CD8-positive, alpha-beta memory T cell (primary cell): ENCODE measurements at regions not wholly inside any gene's neighbourhood (a gene's known extent, or its start where the extent isn't known, plus 50 kb on each side); places are given as distances from the start of the nearest gene placed in this dataset.

Source experiments
- CTCF ChIA-PET: fragments of 350-600 bp; sonication (Branson Sonifier 250); formaldehyde crosslinking; loops from one replicate; lab custom pipeline; 2021; ENCODE audit warnings: antibody characterized with exemption; lab: Charles Lee
- POLR2A ChIA-PET: fragments of 350-600 bp; sonication (Branson Sonifier 250); formaldehyde crosslinking; loops from one replicate; lab custom pipeline; 2021; ENCODE audit warnings: antibody characterized with exemption; lab: Charles Lee
- DNase-seq, 5 donors: peaks; one replicate each; pipeline versions ENCODE4 v3.0.0 to v3.0.0-alpha.2; 2020 to 2022; ENCODE audit warnings: mixed read lengths in 1 of 5
- H3K27ac ChIP-seq: one replicate; pipeline ENCODE4 v1.7.0; 2013; ENCODE audit warnings: low read depth, mild to moderate bottlenecking, low read length, moderate library complexity
- H3K27me3 ChIP-seq: 2 replicates; pipeline ENCODE4 v1.7.0; 2013; ENCODE audit warnings: low read length, mild to moderate bottlenecking; ENCODE audit not compliant: insufficient read depth, poor library complexity, severe bottlenecking
- H3K36me3 ChIP-seq: 2 replicates; pipeline ENCODE4 v1.7.0; 2013; ENCODE audit warnings: mild to moderate bottlenecking, low read length, moderate library complexity; ENCODE audit not compliant: insufficient read depth
- H3K4me1 ChIP-seq: 2 replicates; pipeline ENCODE4 v1.7.0; 2013; ENCODE audit warnings: mild to moderate bottlenecking, low read length, moderate library complexity; ENCODE audit not compliant: insufficient read depth
- H3K4me3 ChIP-seq: 2 replicates; pipeline ENCODE4 v1.7.0; 2013; ENCODE audit warnings: mild to moderate bottlenecking, low read length
- H3K9me3 ChIP-seq: 2 replicates; pipeline ENCODE4 v1.7.0; 2013; ENCODE audit warnings: mild to moderate bottlenecking, low read length
- H3K27ac Mint-ChIP-seq, 8 donors: one replicate each; pipeline ENCODE4 v1.8.0; 2020 to 2021; ENCODE audit warnings: mixed read lengths in 8 of 8, mild to moderate bottlenecking in 6 of 8, inconsistent platforms in 3 of 8, moderate library complexity in 3 of 8
- H3K27me3 Mint-ChIP-seq, 2 donors: one replicate each; pipeline ENCODE4 v1.8.0; 2020 to 2021; ENCODE audit warnings: mixed read lengths in 2 of 2, mild to moderate bottlenecking in 1 of 2, moderate library complexity in 1 of 2
- H3K36me3 Mint-ChIP-seq, 3 donors: one replicate each; pipeline ENCODE4 v1.8.0; 2020 to 2021; ENCODE audit warnings: mixed read lengths in 3 of 3, inconsistent platforms in 1 of 3, mild to moderate bottlenecking in 1 of 3
- H3K4me1 Mint-ChIP-seq, 3 donors: one replicate each; pipeline ENCODE4 v1.8.0; 2020 to 2021; ENCODE audit warnings: mixed read lengths in 3 of 3, inconsistent platforms in 1 of 3, mild to moderate bottlenecking in 1 of 3
- H3K4me3 Mint-ChIP-seq, 7 donors: one replicate each; pipeline ENCODE4 v1.8.0; 2020 to 2021; ENCODE audit warnings: mixed read lengths in 7 of 7, mild to moderate bottlenecking in 6 of 7, moderate library complexity in 4 of 7, inconsistent platforms in 2 of 7
- H3K9me3 Mint-ChIP-seq, 5 donors: one replicate each; pipeline ENCODE4 v1.8.0; 2020 to 2022; ENCODE audit warnings: mixed read lengths in 5 of 5, mild to moderate bottlenecking in 3 of 5, moderate library complexity in 2 of 5, inconsistent platforms in 1 of 5

- H3K4me3 ChIP-seq = no peak overlapping the region
- H3K27me3 Mint-ChIP-seq = peaks cover 4 to 17% of the 10 kb centered on the region in 2 donors
- no peaks in the 10 kb centered on the region for H3K36me3 ChIP-seq
- H3K36me3 Mint-ChIP-seq = no peaks in the 10 kb centered on the region
- ChIA-PET CTCF (no interaction called here), POLR2A (no interaction called here)
- no peak overlapping the region for H3K4me3 Mint-ChIP-seq
- no peak for DNase-seq
- H3K27ac Mint-ChIP-seq = no peak overlapping the region
- no peak overlapping the region for H3K27ac ChIP-seq
- H3K4me1 Mint-ChIP-seq = no peaks in the 10 kb centered on the region
- H3K27me3 ChIP-seq = no peaks in the 10 kb centered on the region
- H3K9me3 ChIP-seq = no peaks in the 10 kb centered on the region
- no peaks in the 10 kb centered on the region for H3K4me1 ChIP-seq
- no peaks in the 10 kb centered on the region for H3K9me3 Mint-ChIP-seq
Measured at GRCh38 chr12:132384916-132385774, 55.8 kb upstream of the GALNT9 start.

DNA sequence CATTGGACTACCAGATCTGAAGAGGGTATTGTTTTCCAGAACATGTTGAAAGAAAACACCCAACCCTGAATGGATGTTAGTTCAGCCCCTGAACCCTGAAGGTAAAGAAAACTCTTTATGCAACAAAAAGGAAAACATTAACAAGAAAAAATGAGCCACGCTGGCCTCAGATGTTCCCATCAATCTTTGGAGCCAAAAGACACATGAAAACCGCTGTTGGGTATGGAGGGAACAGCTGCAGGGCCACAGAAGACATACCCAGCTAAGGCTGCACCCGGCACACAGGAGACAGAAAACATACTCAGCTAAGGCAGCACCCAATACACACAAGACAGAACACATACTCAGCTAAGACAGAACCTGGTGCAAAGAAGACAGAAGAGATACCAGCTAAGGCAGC lies 51.3 kb upstream of the GALNT9 start:
- H3K4me1 Mint-ChIP-seq = peaks cover 0 to 2% (median 0%) of the 10 kb centered on the region in 3 donors
- H3K27ac Mint-ChIP-seq = no peak overlapping the region
- no peak overlapping the region for H3K27ac ChIP-seq
- peaks cover 16 to 18% of the 10 kb centered on the region in 2 donors for H3K27me3 Mint-ChIP-seq
- ChIA-PET POLR2A (no interaction called here), CTCF (interaction anchor here (0.6 kb wide), 1 partner anchor 133 kb away, joined by 3 read pairs; no protein-coding TSS in a partner anchor)
- H3K4me3 ChIP-seq = no peak overlapping the region
- peaks cover 1% of the 10 kb centered on the region for H3K27me3 ChIP-seq
- no peaks in the 10 kb centered on the region for H3K9me3 Mint-ChIP-seq
- no peaks in the 10 kb centered on the region for H3K4me1 ChIP-seq
- no peaks in the 10 kb centered on the region for H3K36me3 Mint-ChIP-seq
- no peaks in the 10 kb centered on the region for H3K9me3 ChIP-seq
- no peak for DNase-seq
- no peaks in the 10 kb centered on the region for H3K36me3 ChIP-seq
- no peak overlapping the region for H3K4me3 Mint-ChIP-seq

- peaks cover 19% of the 10 kb centered on the region in 2 donors for H3K27me3 Mint-ChIP-seq
- H3K27ac ChIP-seq = no peak overlapping the region
- no peaks in the 10 kb centered on the region for H3K36me3 ChIP-seq
- CTCF ChIA-PET = no interaction called here
- DNase-seq = peak in 1 of 5 donors; percentile 26
- POLR2A ChIA-PET = no interaction called here
- H3K27me3 ChIP-seq = peaks cover 6% of the 10 kb centered on the region
- H3K4me1 Mint-ChIP-seq = peaks cover 0 to 2% (median 0%) of the 10 kb centered on the region in 3 donors
- no peaks in the 10 kb centered on the region for H3K9me3 ChIP-seq
- no peak overlapping the region for H3K27ac Mint-ChIP-seq
- no peak overlapping the region for H3K4me3 ChIP-seq
- H3K4me3 Mint-ChIP-seq = no peak overlapping the region
- no peaks in the 10 kb centered on the region for H3K36me3 Mint-ChIP-seq
- no peaks in the 10 kb centered on the region for H3K9me3 Mint-ChIP-seq
- H3K4me1 ChIP-seq = no peaks in the 10 kb centered on the region
Measured at GRCh38 chr12:132379996-132380395, 50.6 kb upstream of the GALNT9 start.

DNA sequence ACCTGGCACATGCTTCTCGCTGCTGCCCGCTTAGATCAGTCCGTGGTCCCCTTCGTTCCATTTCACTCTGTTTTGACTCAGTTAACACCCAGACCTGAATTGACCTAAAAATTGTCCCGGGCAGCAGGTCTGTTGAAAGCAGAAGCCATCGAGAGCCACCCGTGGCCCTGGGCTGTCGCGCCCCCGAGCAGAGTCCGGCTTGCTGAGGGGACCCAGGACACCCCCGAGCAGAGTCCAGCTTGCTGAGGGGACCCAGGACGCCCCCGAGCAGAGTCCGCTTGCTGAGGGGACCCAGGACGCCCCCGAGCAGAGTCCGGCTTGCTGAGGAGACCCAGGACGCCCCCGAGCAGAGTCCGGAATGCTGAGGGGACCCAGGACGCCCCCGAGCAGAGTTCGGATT lies 50.2 kb upstream of the GALNT9 start:
- no peak for DNase-seq
- CTCF ChIA-PET = no interaction called here

More for the DNA sequence above, 50.2 kb upstream of the GALNT9 start:
- no peaks in the 10 kb centered on the region for H3K9me3 Mint-ChIP-seq
- H3K4me1 Mint-ChIP-seq = peaks cover 0 to 2% (median 0%) of the 10 kb centered on the region in 3 donors
- no peak overlapping the region for H3K27ac Mint-ChIP-seq
- H3K36me3 Mint-ChIP-seq = no peaks in the 10 kb centered on the region
- H3K27me3 Mint-ChIP-seq = peaks cover 19 to 20% of the 10 kb centered on the region in 2 donors
- Histone ChIP-seq H3K4me3 (no peak overlapping the region), H3K27me3 (peaks cover 10% of the 10 kb centered on the region), H3K4me1 (no peaks in the 10 kb centered on the region), H3K36me3 (no peaks in the 10 kb centered on the region), H3K9me3 (no peaks in the 10 kb centered on the region), H3K27ac (no peak overlapping the region)
- POLR2A ChIA-PET = no interaction called here
- H3K4me3 Mint-ChIP-seq = no peak overlapping the region
